GM12878 (cell line): ENCODE measurements at regions not wholly inside any gene's neighbourhood (a gene's known extent, or its start where the extent isn't known, plus 50 kb on each side); places are given as distances from the start of the nearest gene placed in this dataset.

Experiments used
- ATAC-seq: fragments of 200-7000 bp; cut with Tn5 transposase; 3 replicates; pipeline ENCODE4 v1.9.1; 2020; ENCODE audit warnings: mild to moderate bottlenecking, moderate library complexity
- BruUV-seq: library from RNA; stranded (reverse); fragments of 400-500 nt; replicated peaks from 2 replicates; lab custom pipeline; 2021; lab: Mats Ljungman, UMichigan
- CTCF ChIA-PET: fragments of 300-600 bp; sonication (Branson Sonifier 250); formaldehyde crosslinking; extraction: SDS; loops from one replicate; lab custom pipeline; 2021; ENCODE audit warnings: inconsistent platforms; lab: Yijun Ruan, JAX
- POLR2A ChIA-PET: fragments of 350-600 bp; formaldehyde crosslinking; extraction: SDS; loops from one replicate; lab custom pipeline; 2021; ENCODE audit warnings: inconsistent platforms; lab: Charles Lee
- RAD21 ChIA-PET: fragments of 300-600 bp; sonication (Branson Sonifier 250); formaldehyde crosslinking; loops from one replicate; lab custom pipeline; 2023; ENCODE audit warnings: antibody characterized with exemption; ENCODE audit not compliant: unreplicated experiment; lab: Charles Lee
- SMC1A ChIA-PET: fragments of 300-600 bp; sonication (Branson Sonifier 250); formaldehyde crosslinking; loops from one replicate; lab custom pipeline; 2023; ENCODE audit not compliant: unreplicated experiment, uncharacterized antibody; lab: Charles Lee
- DNase-seq: peaks from one replicate; pipeline ENCODE4 v3.0.0-alpha.2; 2011; ENCODE audit warnings: low read depth, low spot score
- FAIRE-seq: peaks from 3 replicates; lab custom pipeline; 2011; peaks lifted over from hg19 to GRCh38; lab: Jason Lieb, UNC
- H2AFZ ChIP-seq: 2 replicates; pipeline ENCODE4 v1.6.0; 2011; ENCODE audit warnings: low read depth, low read length, control low read depth; ENCODE audit not compliant: control insufficient read depth
- H3K27ac ChIP-seq: 2 replicates; pipeline ENCODE4 v1.5.1; 2011; ENCODE audit warnings: control low read depth; ENCODE audit not compliant: control insufficient read depth, insufficient read depth
- H3K27me3 ChIP-seq, 2 experiments: replicated peaks in 1 of 2; 2 replicates each; pipeline versions ENCODE4 v1.6.0 to v1.6.1; 2011; ENCODE audit warnings: low read length in 1 of 2; ENCODE audit not compliant: control insufficient read depth in 2 of 2, insufficient read depth in 2 of 2
- H3K36me3 ChIP-seq, 2 experiments: 2 replicates each; pipeline ENCODE4 v1.5.1; 2011; ENCODE audit warnings: low read length in 1 of 2; ENCODE audit not compliant: control insufficient read depth in 2 of 2, insufficient read depth in 2 of 2
- H3K4me1 ChIP-seq: 2 replicates; pipeline ENCODE4 v1.6.1; 2011; ENCODE audit warnings: mild to moderate bottlenecking, low read length, moderate library complexity, mixed read lengths; ENCODE audit not compliant: control insufficient read depth, insufficient read depth
- H3K4me2 ChIP-seq: 2 replicates; pipeline ENCODE4 v1.6.0; 2011; ENCODE audit warnings: control low read depth; ENCODE audit not compliant: control insufficient read depth, insufficient read depth
- H3K4me3 ChIP-seq: fragments of 200-600 bp; sonication (generic); 2 replicates; pipeline ENCODE4 v1.5.1; 2016
- H3K79me2 ChIP-seq: 2 replicates; pipeline ENCODE4 v1.6.0; 2011; ENCODE audit warnings: low read length; ENCODE audit not compliant: control insufficient read depth, insufficient read depth
- H3K9ac ChIP-seq: 2 replicates; pipeline ENCODE4 v1.8.0; 2011; ENCODE audit warnings: low read length, control low read depth, mixed read lengths; ENCODE audit not compliant: control insufficient read depth, insufficient read depth
- H3K9me3 ChIP-seq: replicated peaks from 3 replicates; pipeline ENCODE4 v1.5.1; 2011; ENCODE audit warnings: mild to moderate bottlenecking, low read length; ENCODE audit not compliant: control insufficient read depth, insufficient read depth
- H4K20me1 ChIP-seq: 2 replicates; pipeline ENCODE4 v1.6.0; 2011; ENCODE audit not compliant: control insufficient read depth, insufficient read depth
- ATF7 ChIP-seq: fragments of 450-650 bp; IDR thresholded peaks from 2 replicates; pipeline ENCODE4 v1.6.1; 2016; ENCODE audit warnings: low read depth, mild to moderate bottlenecking
- BHLHE40 ChIP-seq, 2 experiments: fragments of 450-650 bp in 1 of 2; IDR thresholded peaks; 2 replicates each; pipeline ENCODE4 v1.6.1; 2011 to 2017; ENCODE audit warnings: low read depth in 2 of 2, borderline replicate concordance in 1 of 2, improper control_type of control experiment in 1 of 2, low read length in 1 of 2, mild to moderate bottlenecking in 1 of 2
- ETV6 ChIP-seq, 2 experiments: fragments of 450-650 bp in 1 of 2; IDR thresholded peaks in 1 of 2; conservative IDR thresholded peaks in 1 of 2; 2 replicates each; pipeline ENCODE4 v1.6.1; 2014; ENCODE audit warnings: antibody characterized with exemption in 1 of 2, borderline replicate concordance in 1 of 2, low read depth in 1 of 2, mild to moderate bottlenecking in 1 of 2, moderate library complexity in 1 of 2
- FOXK2 ChIP-seq: fragments of 450-650 bp; IDR thresholded peaks from 2 replicates; pipeline ENCODE4 v1.6.1; 2017; ENCODE audit warnings: mild to moderate bottlenecking, moderate library complexity
- HCFC1 ChIP-seq: fragments of 150-350 bp; IDR thresholded peaks from 2 replicates; pipeline ENCODE4 v1.6.1; 2014; ENCODE audit warnings: low read length
- IKZF2 ChIP-seq, 2 experiments: fragments of 450-650 bp; IDR thresholded peaks; 2 replicates each; pipeline ENCODE4 v1.6.1; 2017; ENCODE audit warnings: mild to moderate bottlenecking in 2 of 2, moderate library complexity in 2 of 2
- PML ChIP-seq: IDR thresholded peaks from 2 replicates; pipeline ENCODE4 v1.6.1; 2012; ENCODE audit warnings: low read length, inconsistent platforms
- SMAD5 ChIP-seq: IDR thresholded peaks from 2 replicates; pipeline ENCODE4 v1.6.1; 2016; ENCODE audit warnings: antibody characterized with exemption, low read depth
- SPI1 ChIP-seq: IDR thresholded peaks from 2 replicates; pipeline ENCODE4 v1.6.1; 2011; ENCODE audit warnings: low read depth, mild to moderate bottlenecking, low read length, moderate library complexity, borderline replicate concordance; ENCODE audit not compliant: insufficient read depth
- WGBS: methylation state at CpG from one replicate; pipeline ENCODE4 v1.1.6; 2016; ENCODE audit warnings: low lambda C conversion rate; ENCODE audit not compliant: insufficient replicate concordance, insufficient coverage; ENCODE audit errors: missing lambda C conversion rate; 5-methylcytosine and 5-hydroxymethylcytosine counted together
- in situ Hi-C: fragments of 300-500 bp; cut with MboI; formaldehyde crosslinking; loops from 9 replicates; pipeline ENCODE4 v1.14.3; 2018; ENCODE audit warnings: mixed read lengths
- intact Hi-C: fragments of 100-400 bp; cut with micrococcal nuclease; formaldehyde crosslinking; loops from one replicate; pipeline ENCODE4 v1.14.2; 2022; ENCODE audit not compliant: unreplicated experiment
- TF ChIP-seq, protein P1 (sequence below): fragments of 450-650 bp; IDR thresholded peaks from 2 replicates; pipeline ENCODE4 v1.6.1; 2017; ENCODE audit warnings: mild to moderate bottlenecking, moderate library complexity

DNA sequence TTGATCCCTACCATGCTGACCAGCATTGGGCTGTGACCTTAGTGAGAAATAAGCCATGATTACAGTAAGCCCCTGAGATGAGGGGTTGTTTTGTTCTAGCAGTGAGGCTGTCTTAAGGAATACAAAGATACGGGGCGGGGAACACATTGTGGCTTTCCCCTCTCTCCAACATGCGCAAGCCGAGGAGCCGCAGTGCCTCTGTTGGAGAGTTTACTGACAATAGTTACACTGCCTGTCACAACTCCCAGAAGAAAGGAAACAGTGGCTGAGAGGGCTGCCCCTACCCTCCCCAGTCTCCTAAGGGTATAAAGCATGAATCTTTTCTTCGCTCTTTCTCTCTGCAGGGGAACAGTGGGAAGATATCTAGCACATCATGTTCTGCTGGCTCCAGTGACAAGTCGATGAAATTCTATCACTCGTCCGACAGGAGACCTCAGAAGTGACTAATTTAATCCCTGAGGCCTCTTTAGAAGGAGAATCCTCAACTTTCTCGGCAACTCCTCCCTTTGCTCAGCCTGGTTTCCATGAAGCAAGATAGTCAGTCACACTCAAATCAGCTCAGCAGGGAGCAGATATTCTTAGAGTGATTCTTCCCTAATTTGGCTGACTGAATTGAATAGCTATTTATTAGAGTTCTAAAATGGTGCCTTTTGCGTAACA is 409.0 kb upstream of the PROK2 start:
- Histone ChIP-seq H2AFZ (no peak overlapping the region), H3K4me3 (no peak overlapping the region), H3K27ac (no peak overlapping the region), H3K36me3 (no peaks in the 10 kb centered on the region), H3K4me1 (no peaks in the 10 kb centered on the region), H3K9me3 (no peaks in the 10 kb centered on the region; the same call in 2 of the 3 replicates), H3K9ac (no peak overlapping the region), H3K27me3 (no peaks in the 10 kb centered on the region), H4K20me1 (no peaks in the 10 kb centered on the region), H3K4me2 (no peak overlapping the region), H3K79me2 (no peaks in the 10 kb centered on the region)
- FAIRE-seq (no peak), ATAC-seq (no peak), DNase-seq (no peak)
- RAD21 ChIA-PET = no interaction called here
- WGBS = 73% methylated on average over 11 of the region's 11 CpGs
- POLR2A ChIA-PET = no interaction called here
- TF ChIP-seq, protein P1, sequence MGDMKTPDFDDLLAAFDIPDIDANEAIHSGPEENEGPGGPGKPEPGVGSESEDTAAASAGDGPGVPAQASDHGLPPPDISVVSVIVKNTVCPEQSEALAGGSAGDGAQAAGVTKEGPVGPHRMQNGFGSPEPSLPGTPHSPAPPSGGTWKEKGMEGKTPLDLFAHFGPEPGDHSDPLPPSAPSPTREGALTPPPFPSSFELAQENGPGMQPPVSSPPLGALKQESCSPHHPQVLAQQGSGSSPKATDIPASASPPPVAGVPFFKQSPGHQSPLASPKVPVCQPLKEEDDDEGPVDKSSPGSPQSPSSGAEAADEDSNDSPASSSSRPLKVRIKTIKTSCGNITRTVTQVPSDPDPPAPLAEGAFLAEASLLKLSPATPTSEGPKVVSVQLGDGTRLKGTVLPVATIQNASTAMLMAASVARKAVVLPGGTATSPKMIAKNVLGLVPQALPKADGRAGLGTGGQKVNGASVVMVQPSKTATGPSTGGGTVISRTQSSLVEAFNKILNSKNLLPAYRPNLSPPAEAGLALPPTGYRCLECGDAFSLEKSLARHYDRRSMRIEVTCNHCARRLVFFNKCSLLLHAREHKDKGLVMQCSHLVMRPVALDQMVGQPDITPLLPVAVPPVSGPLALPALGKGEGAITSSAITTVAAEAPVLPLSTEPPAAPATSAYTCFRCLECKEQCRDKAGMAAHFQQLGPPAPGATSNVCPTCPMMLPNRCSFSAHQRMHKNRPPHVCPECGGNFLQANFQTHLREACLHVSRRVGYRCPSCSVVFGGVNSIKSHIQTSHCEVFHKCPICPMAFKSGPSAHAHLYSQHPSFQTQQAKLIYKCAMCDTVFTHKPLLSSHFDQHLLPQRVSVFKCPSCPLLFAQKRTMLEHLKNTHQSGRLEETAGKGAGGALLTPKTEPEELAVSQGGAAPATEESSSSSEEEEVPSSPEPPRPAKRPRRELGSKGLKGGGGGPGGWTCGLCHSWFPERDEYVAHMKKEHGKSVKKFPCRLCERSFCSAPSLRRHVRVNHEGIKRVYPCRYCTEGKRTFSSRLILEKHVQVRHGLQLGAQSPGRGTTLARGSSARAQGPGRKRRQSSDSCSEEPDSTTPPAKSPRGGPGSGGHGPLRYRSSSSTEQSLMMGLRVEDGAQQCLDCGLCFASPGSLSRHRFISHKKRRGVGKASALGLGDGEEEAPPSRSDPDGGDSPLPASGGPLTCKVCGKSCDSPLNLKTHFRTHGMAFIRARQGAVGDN = no peak
- BruUV-seq = no TSS peak
- in situ Hi-C loops (no loop called here), intact Hi-C loops (no loop called here)
- CTCF ChIA-PET = no interaction called here
- SMC1A ChIA-PET = no interaction called here

DNA sequence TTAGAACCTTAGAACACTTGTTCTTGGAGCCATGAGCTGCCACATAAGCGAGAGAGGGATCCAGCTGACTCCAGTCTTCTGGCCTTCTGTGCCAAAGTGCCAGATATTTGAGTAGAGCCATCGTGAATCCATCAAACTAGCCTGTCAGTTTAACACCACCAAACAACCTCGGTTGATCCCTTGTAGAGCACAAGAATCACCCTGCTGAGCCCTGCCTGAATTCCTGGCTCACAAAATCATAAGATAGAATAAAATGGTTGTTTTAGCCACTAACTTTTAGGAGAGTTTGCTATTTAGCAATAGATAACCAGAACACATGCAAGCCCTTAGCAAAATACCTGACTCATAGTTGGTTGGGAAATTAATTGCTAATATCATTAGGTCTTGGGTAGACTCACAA is 407.6 kb upstream of the PROK2 start:
- in situ Hi-C loops (no loop called here), intact Hi-C loops (no loop called here)
- ATAC-seq (no peak), DNase-seq (no peak), FAIRE-seq (no peak)
- ChIA-PET RAD21 (no interaction called here), SMC1A (interaction anchor here (0.8 kb wide), 1 partner anchor 18 kb away, joined by 3 read pairs; no protein-coding TSS in a partner anchor), POLR2A (no interaction called here), CTCF (interaction anchor here (1.2 kb wide), 1 partner anchor 318 kb away, joined by 3 read pairs; no protein-coding TSS in a partner anchor)
- no TSS peak for BruUV-seq
- no peaks in the 10 kb centered on the region for H3K79me2 ChIP-seq
- H3K4me2 ChIP-seq = no peak overlapping the region
- H3K9ac ChIP-seq = no peak overlapping the region
- no peak overlapping the region for H2AFZ ChIP-seq
- H3K36me3 ChIP-seq = no peaks in the 10 kb centered on the region
- H3K4me1 ChIP-seq = no peaks in the 10 kb centered on the region
- H4K20me1 ChIP-seq = no peaks in the 10 kb centered on the region
- no peak overlapping the region for H3K4me3 ChIP-seq
- H3K9me3 ChIP-seq = no peaks in the 10 kb centered on the region; the same call in 2 of the 3 replicates
- no peaks in the 10 kb centered on the region for H3K27me3 ChIP-seq
- no peak overlapping the region for H3K27ac ChIP-seq
- 41% methylated on average over 3 of the region's 3 CpGs for WGBS
- TF ChIP-seq PML (no peak), BHLHE40 (IDR thresholded peaks at IDR 0.05; ENCODE audit: borderline replicate concordance in 1 of 2, low read depth in 2 of 2, low read length in 1 of 2) (no peak), SMAD5 (no peak), SPI1 (no peak), ETV6 (conservative IDR thresholded peaks at IDR 0.05 in 1 of 2, IDR thresholded peaks at IDR 0.05 in 1 of 2; ENCODE audit: borderline replicate concordance in 1 of 2, low read depth in 1 of 2) (no peak), FOXK2 (no peak), ATF7 (no peak), HCFC1 (no peak), IKZF2 (IDR thresholded peaks at IDR 0.05) (no peak)
